H9 (cell line): ENCODE measurements at regions not wholly inside any gene's neighbourhood (a gene's known extent, or its start where the extent isn't known, plus 50 kb on each side); places are given as distances from the start of the nearest gene placed in this dataset.

Experiments used
- DNase-seq: peaks from one replicate; pipeline ENCODE4 v3.0.0-alpha.2; 2017
- H2AFZ ChIP-seq: one replicate; pipeline ENCODE4 v1.6.1; 2013; ENCODE audit warnings: mild to moderate bottlenecking, low read length, control low read depth, moderate library complexity
- H2AK5ac ChIP-seq: 2 replicates; pipeline ENCODE4 v1.6.1; 2013; ENCODE audit warnings: low read length, control low read depth, mixed read lengths; ENCODE audit not compliant: insufficient read length
- H2BK120ac ChIP-seq: one replicate; pipeline ENCODE4 v1.6.1; 2013; ENCODE audit warnings: low read depth, mild to moderate bottlenecking, low read length, control low read depth, inconsistent platforms; ENCODE audit not compliant: poor library complexity, severe bottlenecking
- H2BK12ac ChIP-seq: 2 replicates; pipeline ENCODE4 v1.6.1; 2013; ENCODE audit warnings: low read length, control low read depth, mixed read lengths, low read depth; ENCODE audit not compliant: insufficient read length
- H2BK15ac ChIP-seq: 2 replicates; pipeline ENCODE4 v1.6.1; 2013; ENCODE audit warnings: low read depth, low read length, control low read depth
- H2BK20ac ChIP-seq: one replicate; pipeline ENCODE4 v1.6.1; 2013; ENCODE audit warnings: low read depth, mild to moderate bottlenecking, low read length, control low read depth, inconsistent platforms; ENCODE audit not compliant: poor library complexity, severe bottlenecking
- H2BK5ac ChIP-seq: 2 replicates; pipeline ENCODE4 v1.6.1; 2013; ENCODE audit warnings: low read length, control low read depth, mixed read lengths; ENCODE audit not compliant: insufficient read length
- H3K14ac ChIP-seq: 2 replicates; pipeline ENCODE4 v1.6.1; 2013; ENCODE audit warnings: low read length, control low read depth; ENCODE audit not compliant: insufficient read depth
- H3K18ac ChIP-seq: 2 replicates; pipeline ENCODE4 v1.6.1; 2013; ENCODE audit warnings: low read depth, mild to moderate bottlenecking, mixed read lengths, low read length, control low read depth; ENCODE audit not compliant: insufficient read length
- H3K23ac ChIP-seq: 2 replicates; pipeline ENCODE4 v1.6.1; 2013; ENCODE audit warnings: low read length, control low read depth, mixed read lengths, low read depth; ENCODE audit not compliant: insufficient read length
- H3K23me2 ChIP-seq: 2 replicates; pipeline ENCODE4 v1.6.1; 2013; ENCODE audit warnings: low read depth, mild to moderate bottlenecking, mixed read lengths, low read length, control low read depth; ENCODE audit not compliant: insufficient read length, poor library complexity, severe bottlenecking
- H3K27ac ChIP-seq: 2 replicates; pipeline ENCODE4 v1.5.1; 2013; ENCODE audit warnings: low read length, control low read depth, mixed read lengths, low read depth; ENCODE audit not compliant: insufficient read length
- H3K27me3 ChIP-seq: 2 replicates; pipeline ENCODE4 v1.6.1; 2013; ENCODE audit warnings: low read length, control low read depth, inconsistent platforms; ENCODE audit not compliant: insufficient read depth
- H3K4ac ChIP-seq: 2 replicates; pipeline ENCODE4 v1.6.1; 2013; ENCODE audit warnings: low read depth, mild to moderate bottlenecking, control low read depth, inconsistent platforms, low read length, moderate library complexity
- H3K4me1 ChIP-seq: 2 replicates; pipeline ENCODE4 v1.6.1; 2013; ENCODE audit warnings: low read length, control low read depth, inconsistent platforms; ENCODE audit not compliant: insufficient read depth
- H3K4me2 ChIP-seq: 2 replicates; pipeline ENCODE4 v1.6.1; 2013; ENCODE audit warnings: low read length, control low read depth, mixed read lengths; ENCODE audit not compliant: insufficient read length, insufficient read depth
- H3K56ac ChIP-seq: 2 replicates; pipeline ENCODE4 v1.6.1; 2013; ENCODE audit warnings: low read depth, mild to moderate bottlenecking, mixed read lengths, low read length, control low read depth; ENCODE audit not compliant: insufficient read length
- H3K79me1 ChIP-seq: 2 replicates; pipeline ENCODE4 v1.6.1; 2013; ENCODE audit warnings: low read depth, mild to moderate bottlenecking, moderate library complexity, low read length, control low read depth, inconsistent platforms; ENCODE audit not compliant: insufficient read depth, poor library complexity, severe bottlenecking
- H3K79me2 ChIP-seq: 2 replicates; pipeline ENCODE4 v1.6.1; 2013; ENCODE audit warnings: low read length, control low read depth, inconsistent platforms; ENCODE audit not compliant: insufficient read depth
- H3K9ac ChIP-seq: 2 replicates; pipeline ENCODE4 v1.6.1; 2013; ENCODE audit warnings: low read length, control low read depth, mixed read lengths; ENCODE audit not compliant: insufficient read length; ENCODE audit errors: extremely low read depth
- H3K9me3 ChIP-seq: one replicate; pipeline ENCODE4 v1.6.1; 2013; ENCODE audit warnings: low read depth, low read length, inconsistent platforms; ENCODE audit not compliant: control insufficient read depth
- H3T11ph ChIP-seq: one replicate; pipeline ENCODE4 v1.6.1; 2013; ENCODE audit warnings: mild to moderate bottlenecking, low read length, control low read depth, inconsistent platforms
- H4K20me1 ChIP-seq: one replicate; pipeline ENCODE4 v1.6.1; 2013; ENCODE audit not compliant: control insufficient read depth, insufficient read length, insufficient read depth
- H4K5ac ChIP-seq: 2 replicates; pipeline ENCODE4 v1.6.1; 2013; ENCODE audit warnings: low read depth, mild to moderate bottlenecking, mixed read lengths, low read length, control low read depth; ENCODE audit not compliant: insufficient read length
- H4K8ac ChIP-seq: replicated peaks from 2 replicates; pipeline ENCODE4 v1.6.1; 2013; ENCODE audit warnings: low read length, control low read depth, mixed read lengths, low read depth; ENCODE audit not compliant: insufficient read length
- H4K91ac ChIP-seq: 2 replicates; pipeline ENCODE4 v1.6.1; 2013; ENCODE audit warnings: low read depth, mild to moderate bottlenecking, moderate library complexity, mixed read lengths, low read length, control low read depth; ENCODE audit not compliant: insufficient read length
- H3K27ac Mint-ChIP-seq, 3 experiments: 2 replicates in 2 of 3; 3 replicates in 1 of 3; pipeline ENCODE4 v1.8.0; 2020 to 2021; ENCODE audit warnings: mixed read lengths in 3 of 3, mild to moderate bottlenecking in 1 of 3, moderate library complexity in 1 of 3
- H3K27me3 Mint-ChIP-seq: 2 replicates; pipeline ENCODE4 v1.8.0; 2021; ENCODE audit warnings: low read depth, mild to moderate bottlenecking, moderate library complexity, mixed read lengths
- H3K36me3 Mint-ChIP-seq, 3 experiments: 2 replicates in 2 of 3; 3 replicates in 1 of 3; pipeline ENCODE4 v1.8.0; 2020 to 2021; ENCODE audit warnings: low read depth in 3 of 3, mixed read lengths in 3 of 3; ENCODE audit not compliant: insufficient read depth in 1 of 3
- H3K4me1 Mint-ChIP-seq, 2 experiments: 2 replicates each; pipeline ENCODE4 v1.8.0; 2020; ENCODE audit warnings: mixed read lengths in 2 of 2
- H3K4me3 Mint-ChIP-seq, 2 experiments: 2 replicates in 1 of 2; 3 replicates in 1 of 2; pipeline ENCODE4 v1.8.0; 2020 to 2021; ENCODE audit warnings: mild to moderate bottlenecking in 2 of 2, mixed read lengths in 2 of 2, moderate library complexity in 1 of 2
- H3K9me3 Mint-ChIP-seq, 2 experiments: 2 replicates in 1 of 2; 3 replicates in 1 of 2; pipeline ENCODE4 v1.8.0; 2020; ENCODE audit warnings: mild to moderate bottlenecking in 2 of 2, mixed read lengths in 2 of 2, moderate library complexity in 1 of 2
- WGBS: extraction: QIAGEN DNeasy Blood & Tissue Kit; methylation state at CpG from one replicate; pipeline ENCODE4 v1.1.7; 2013; ENCODE audit warnings: missing lambda C conversion rate, low lambda C conversion rate, mixed read lengths; ENCODE audit not compliant: insufficient read length; ENCODE audit errors: extremely low coverage; 5-methylcytosine and 5-hydroxymethylcytosine counted together
- TF ChIP-seq, protein P1 (sequence below): fragments of 200-600 bp; sonication (generic); conservative IDR thresholded peaks from 3 replicates; pipeline ENCODE4 v1.8.0; 2021; ENCODE audit warnings: antibody characterized with exemption, mild to moderate bottlenecking

DNA sequence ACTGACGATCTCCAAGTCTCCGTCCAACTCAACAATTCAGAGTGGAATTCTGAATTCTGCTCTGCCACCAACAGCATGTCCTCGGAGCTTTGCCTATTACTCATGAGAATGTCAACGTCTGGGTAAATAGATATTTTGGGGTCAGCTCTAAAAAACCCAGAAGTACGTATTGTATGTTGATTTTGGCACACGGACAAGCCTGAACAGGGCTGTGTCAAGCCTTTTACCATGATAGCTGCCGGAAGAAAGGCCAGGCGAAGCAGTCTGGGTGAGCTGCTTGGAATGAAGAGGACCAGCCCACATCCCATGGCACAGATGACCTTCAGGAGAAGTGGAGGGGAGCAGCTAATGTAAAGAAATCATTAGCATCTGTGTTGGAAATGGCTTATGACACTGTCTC lies 88.0 kb upstream of the JAG1 start:
- Histone ChIP-seq H3K4me2 (no peak overlapping the region), H3K18ac (no peak overlapping the region), H2AFZ (no peak overlapping the region), H2BK5ac (no peak overlapping the region), H3K4me1 (no peaks in the 10 kb centered on the region; the same call in 1 of the 2 replicates), H2BK120ac (no peak overlapping the region), H4K5ac (no peak overlapping the region), H3K9me3 (no peaks in the 10 kb centered on the region), H3K23ac (no peak overlapping the region), H2BK15ac (no peak overlapping the region), H4K20me1 (no peaks in the 10 kb centered on the region), H4K91ac (no peak overlapping the region), H3K14ac (no peak overlapping the region), H3K23me2 (no peaks in the 10 kb centered on the region), H4K8ac (no peak overlapping the region), H2BK12ac (no peak overlapping the region), H3K9ac (no peak overlapping the region), H3K79me2 (no peaks in the 10 kb centered on the region), H3K4ac (no peak overlapping the region), H2BK20ac (no peak overlapping the region), H3T11ph (no peak overlapping the region), H3K79me1 (no peaks in the 10 kb centered on the region), H3K27me3 (no peaks in the 10 kb centered on the region), H3K27ac (no peak overlapping the region), H2AK5ac (no peak overlapping the region), H3K56ac (no peak overlapping the region)
- Mint-ChIP-seq H3K9me3 (no peaks in the 10 kb centered on the region), H3K4me3 (no peak overlapping the region), H3K36me3 (no peaks in the 10 kb centered on the region), H3K4me1 (peaks cover 11 to 14% of the 10 kb centered on the region in 2 experiments), H3K27ac (no peak overlapping the region), H3K27me3 (peaks cover 2% of the 10 kb centered on the region; the same call in 1 of the 2 replicates)
- TF ChIP-seq, protein P1, sequence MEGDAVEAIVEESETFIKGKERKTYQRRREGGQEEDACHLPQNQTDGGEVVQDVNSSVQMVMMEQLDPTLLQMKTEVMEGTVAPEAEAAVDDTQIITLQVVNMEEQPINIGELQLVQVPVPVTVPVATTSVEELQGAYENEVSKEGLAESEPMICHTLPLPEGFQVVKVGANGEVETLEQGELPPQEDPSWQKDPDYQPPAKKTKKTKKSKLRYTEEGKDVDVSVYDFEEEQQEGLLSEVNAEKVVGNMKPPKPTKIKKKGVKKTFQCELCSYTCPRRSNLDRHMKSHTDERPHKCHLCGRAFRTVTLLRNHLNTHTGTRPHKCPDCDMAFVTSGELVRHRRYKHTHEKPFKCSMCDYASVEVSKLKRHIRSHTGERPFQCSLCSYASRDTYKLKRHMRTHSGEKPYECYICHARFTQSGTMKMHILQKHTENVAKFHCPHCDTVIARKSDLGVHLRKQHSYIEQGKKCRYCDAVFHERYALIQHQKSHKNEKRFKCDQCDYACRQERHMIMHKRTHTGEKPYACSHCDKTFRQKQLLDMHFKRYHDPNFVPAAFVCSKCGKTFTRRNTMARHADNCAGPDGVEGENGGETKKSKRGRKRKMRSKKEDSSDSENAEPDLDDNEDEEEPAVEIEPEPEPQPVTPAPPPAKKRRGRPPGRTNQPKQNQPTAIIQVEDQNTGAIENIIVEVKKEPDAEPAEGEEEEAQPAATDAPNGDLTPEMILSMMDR = no peak
- WGBS = no CpG with 5 or more reads among the region's 8 CpGs
- DNase-seq = no peak
